ENCODE measurements at regions not wholly inside any gene's neighbourhood (a gene's known extent, or its start where the extent isn't known, plus 50 kb on each side); places are given as distances from the start of the nearest gene placed in this dataset.
"Not testable (repeated sequence)": the region's sequence is repeated elsewhere in the genome, so short reads cannot be mapped to it uniquely, and the experiment has no call there.

DNA sequence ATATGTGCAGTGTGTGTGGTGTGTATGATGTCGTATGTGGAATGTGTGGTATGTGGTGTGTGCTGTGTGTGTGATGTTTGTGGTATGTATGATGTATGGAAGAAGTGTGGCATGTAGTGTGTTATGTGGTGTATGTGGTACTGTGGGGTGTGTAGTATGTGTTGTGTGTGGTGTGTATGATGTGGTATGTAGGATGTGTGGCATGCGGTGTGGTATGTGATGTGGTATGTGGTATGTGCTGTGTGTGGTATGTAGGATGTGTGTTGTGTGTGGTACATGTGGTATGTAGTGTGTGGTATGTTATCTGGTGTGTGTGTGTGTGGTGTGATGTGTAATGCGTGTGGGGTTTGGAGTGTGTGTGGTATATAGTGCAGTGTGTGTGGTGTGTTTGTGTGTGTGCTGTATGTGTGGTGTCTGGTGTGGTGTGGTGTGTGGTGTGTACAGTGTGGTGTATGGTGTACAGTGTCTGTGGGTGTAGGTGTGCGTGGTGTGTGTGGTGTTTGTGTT is 129.6 kb downstream of the ATP6V0E2 start:
- WGBS: 57% methylated on average over 4 of the region's 4 CpGs
- no peak for DNase-seq (ENCODE audit: low spot score)
- H3K27ac ChIP-seq (ENCODE audit: low read depth in 1 of 2, low read length in 2 of 2): no peak overlapping the region
- TF ChIP-seq RAD21 (IDR thresholded peaks at IDR 0.05) (no peak), NR2F2 (IDR thresholded peaks at IDR 0.05) (no peak), YY1 (IDR thresholded peaks at IDR 0.05) (no peak), FOXA1 (IDR thresholded peaks at IDR 0.05) (no peak), SP1 (IDR thresholded peaks at IDR 0.05) (no peak), HNF4G (IDR thresholded peaks at IDR 0.05) (no peak), FOXA2 (IDR thresholded peaks at IDR 0.05) (no peak), RXRA (IDR thresholded peaks at IDR 0.05) (no peak), GABPA (IDR thresholded peaks at IDR 0.05 in 1 of 2, conservative IDR thresholded peaks at IDR 0.05 in 1 of 2) (no peak), HNF4A (conservative IDR thresholded peaks at IDR 0.05) (no peak), TAF1 (conservative IDR thresholded peaks at IDR 0.05) (no peak), EGR1 (IDR thresholded peaks at IDR 0.05; ENCODE audit: low read depth in 2 of 2) (no peak)
- TF ChIP-seq, protein P1, sequence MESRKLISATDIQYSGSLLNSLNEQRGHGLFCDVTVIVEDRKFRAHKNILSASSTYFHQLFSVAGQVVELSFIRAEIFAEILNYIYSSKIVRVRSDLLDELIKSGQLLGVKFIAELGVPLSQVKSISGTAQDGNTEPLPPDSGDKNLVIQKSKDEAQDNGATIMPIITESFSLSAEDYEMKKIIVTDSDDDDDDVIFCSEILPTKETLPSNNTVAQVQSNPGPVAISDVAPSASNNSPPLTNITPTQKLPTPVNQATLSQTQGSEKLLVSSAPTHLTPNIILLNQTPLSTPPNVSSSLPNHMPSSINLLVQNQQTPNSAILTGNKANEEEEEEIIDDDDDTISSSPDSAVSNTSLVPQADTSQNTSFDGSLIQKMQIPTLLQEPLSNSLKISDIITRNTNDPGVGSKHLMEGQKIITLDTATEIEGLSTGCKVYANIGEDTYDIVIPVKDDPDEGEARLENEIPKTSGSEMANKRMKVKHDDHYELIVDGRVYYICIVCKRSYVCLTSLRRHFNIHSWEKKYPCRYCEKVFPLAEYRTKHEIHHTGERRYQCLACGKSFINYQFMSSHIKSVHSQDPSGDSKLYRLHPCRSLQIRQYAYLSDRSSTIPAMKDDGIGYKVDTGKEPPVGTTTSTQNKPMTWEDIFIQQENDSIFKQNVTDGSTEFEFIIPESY (IDR thresholded peaks at IDR 0.05): no peak
- TF ChIP-seq, protein P2, sequence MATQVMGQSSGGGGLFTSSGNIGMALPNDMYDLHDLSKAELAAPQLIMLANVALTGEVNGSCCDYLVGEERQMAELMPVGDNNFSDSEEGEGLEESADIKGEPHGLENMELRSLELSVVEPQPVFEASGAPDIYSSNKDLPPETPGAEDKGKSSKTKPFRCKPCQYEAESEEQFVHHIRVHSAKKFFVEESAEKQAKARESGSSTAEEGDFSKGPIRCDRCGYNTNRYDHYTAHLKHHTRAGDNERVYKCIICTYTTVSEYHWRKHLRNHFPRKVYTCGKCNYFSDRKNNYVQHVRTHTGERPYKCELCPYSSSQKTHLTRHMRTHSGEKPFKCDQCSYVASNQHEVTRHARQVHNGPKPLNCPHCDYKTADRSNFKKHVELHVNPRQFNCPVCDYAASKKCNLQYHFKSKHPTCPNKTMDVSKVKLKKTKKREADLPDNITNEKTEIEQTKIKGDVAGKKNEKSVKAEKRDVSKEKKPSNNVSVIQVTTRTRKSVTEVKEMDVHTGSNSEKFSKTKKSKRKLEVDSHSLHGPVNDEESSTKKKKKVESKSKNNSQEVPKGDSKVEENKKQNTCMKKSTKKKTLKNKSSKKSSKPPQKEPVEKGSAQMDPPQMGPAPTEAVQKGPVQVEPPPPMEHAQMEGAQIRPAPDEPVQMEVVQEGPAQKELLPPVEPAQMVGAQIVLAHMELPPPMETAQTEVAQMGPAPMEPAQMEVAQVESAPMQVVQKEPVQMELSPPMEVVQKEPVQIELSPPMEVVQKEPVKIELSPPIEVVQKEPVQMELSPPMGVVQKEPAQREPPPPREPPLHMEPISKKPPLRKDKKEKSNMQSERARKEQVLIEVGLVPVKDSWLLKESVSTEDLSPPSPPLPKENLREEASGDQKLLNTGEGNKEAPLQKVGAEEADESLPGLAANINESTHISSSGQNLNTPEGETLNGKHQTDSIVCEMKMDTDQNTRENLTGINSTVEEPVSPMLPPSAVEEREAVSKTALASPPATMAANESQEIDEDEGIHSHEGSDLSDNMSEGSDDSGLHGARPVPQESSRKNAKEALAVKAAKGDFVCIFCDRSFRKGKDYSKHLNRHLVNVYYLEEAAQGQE (IDR thresholded peaks at IDR 0.05): no peak
- TF ChIP-seq, protein P3, sequence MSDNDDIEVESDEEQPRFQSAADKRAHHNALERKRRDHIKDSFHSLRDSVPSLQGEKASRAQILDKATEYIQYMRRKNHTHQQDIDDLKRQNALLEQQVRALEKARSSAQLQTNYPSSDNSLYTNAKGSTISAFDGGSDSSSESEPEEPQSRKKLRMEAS (IDR thresholded peaks at IDR 0.05): no peak
- TF ChIP-seq, protein P4, sequence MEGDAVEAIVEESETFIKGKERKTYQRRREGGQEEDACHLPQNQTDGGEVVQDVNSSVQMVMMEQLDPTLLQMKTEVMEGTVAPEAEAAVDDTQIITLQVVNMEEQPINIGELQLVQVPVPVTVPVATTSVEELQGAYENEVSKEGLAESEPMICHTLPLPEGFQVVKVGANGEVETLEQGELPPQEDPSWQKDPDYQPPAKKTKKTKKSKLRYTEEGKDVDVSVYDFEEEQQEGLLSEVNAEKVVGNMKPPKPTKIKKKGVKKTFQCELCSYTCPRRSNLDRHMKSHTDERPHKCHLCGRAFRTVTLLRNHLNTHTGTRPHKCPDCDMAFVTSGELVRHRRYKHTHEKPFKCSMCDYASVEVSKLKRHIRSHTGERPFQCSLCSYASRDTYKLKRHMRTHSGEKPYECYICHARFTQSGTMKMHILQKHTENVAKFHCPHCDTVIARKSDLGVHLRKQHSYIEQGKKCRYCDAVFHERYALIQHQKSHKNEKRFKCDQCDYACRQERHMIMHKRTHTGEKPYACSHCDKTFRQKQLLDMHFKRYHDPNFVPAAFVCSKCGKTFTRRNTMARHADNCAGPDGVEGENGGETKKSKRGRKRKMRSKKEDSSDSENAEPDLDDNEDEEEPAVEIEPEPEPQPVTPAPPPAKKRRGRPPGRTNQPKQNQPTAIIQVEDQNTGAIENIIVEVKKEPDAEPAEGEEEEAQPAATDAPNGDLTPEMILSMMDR (IDR thresholded peaks at IDR 0.05; ENCODE audit: low read depth, low read length, missing input control): no peak
- H3K36me3 ChIP-seq (ENCODE audit: control insufficient read depth in 4 of 4, insufficient read depth in 3 of 4, low read depth in 1 of 4, low read length in 3 of 4): no peaks in the 10 kb centered on the region
- H3K27me3 ChIP-seq (ENCODE audit: control insufficient read depth in 4 of 4, insufficient read depth in 4 of 4, low read length in 3 of 4): no peaks in the 10 kb centered on the region
- H3K9me3 ChIP-seq (ENCODE audit: control insufficient read depth in 4 of 4, low read length in 3 of 4): no peaks in the 10 kb centered on the region
- no peaks in the 10 kb centered on the region for H3K4me1 ChIP-seq (ENCODE audit: control insufficient read depth in 4 of 4, insufficient read depth in 4 of 4, low read length in 3 of 4)
- H3K4me3 ChIP-seq (ENCODE audit: low read depth in 1 of 3, low read length in 3 of 3): no peak overlapping the region
- H3K9ac ChIP-seq (ENCODE audit: low read depth in 1 of 2, low read length in 2 of 2): no peak overlapping the region

DNA sequence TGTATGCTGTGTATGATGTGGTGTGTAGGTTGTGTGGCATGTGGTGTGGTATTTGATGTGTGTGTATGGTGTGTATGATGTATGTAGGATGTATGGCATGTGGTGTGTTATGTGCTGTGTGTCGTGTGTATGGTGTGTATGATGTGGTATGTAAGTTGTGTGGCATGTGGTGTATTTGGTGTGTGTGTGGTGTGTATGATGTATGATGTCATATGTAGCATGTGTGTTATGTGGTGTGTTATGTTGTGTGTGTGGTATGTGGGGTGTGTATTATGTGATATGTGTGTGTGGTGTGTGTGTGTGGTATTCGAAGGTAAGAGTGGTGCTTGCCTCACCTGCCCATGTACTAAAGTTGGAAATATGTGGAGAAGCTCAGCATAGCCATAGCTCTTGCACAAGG is 130.2 kb downstream of the ATP6V0E2 start:
- H3K4me1 ChIP-seq (ENCODE audit: control insufficient read depth in 4 of 4, insufficient read depth in 4 of 4, low read length in 3 of 4); H3K9ac ChIP-seq (ENCODE audit: low read depth in 1 of 2, low read length in 2 of 2); H3K4me3 ChIP-seq (ENCODE audit: low read depth in 1 of 3, low read length in 3 of 3); DNase-seq (ENCODE audit: low spot score); H3K9me3 ChIP-seq (ENCODE audit: control insufficient read depth in 4 of 4, low read length in 3 of 4); H3K27me3 ChIP-seq (ENCODE audit: control insufficient read depth in 4 of 4, insufficient read depth in 4 of 4, low read length in 3 of 4); H3K27ac ChIP-seq (ENCODE audit: low read depth in 1 of 2, low read length in 2 of 2); H3K36me3 ChIP-seq (ENCODE audit: control insufficient read depth in 4 of 4, insufficient read depth in 3 of 4, low read depth in 1 of 4, low read length in 3 of 4): not testable (repeated sequence)
- 96% methylated on average over 2 of the region's 2 CpGs for WGBS

DNA sequence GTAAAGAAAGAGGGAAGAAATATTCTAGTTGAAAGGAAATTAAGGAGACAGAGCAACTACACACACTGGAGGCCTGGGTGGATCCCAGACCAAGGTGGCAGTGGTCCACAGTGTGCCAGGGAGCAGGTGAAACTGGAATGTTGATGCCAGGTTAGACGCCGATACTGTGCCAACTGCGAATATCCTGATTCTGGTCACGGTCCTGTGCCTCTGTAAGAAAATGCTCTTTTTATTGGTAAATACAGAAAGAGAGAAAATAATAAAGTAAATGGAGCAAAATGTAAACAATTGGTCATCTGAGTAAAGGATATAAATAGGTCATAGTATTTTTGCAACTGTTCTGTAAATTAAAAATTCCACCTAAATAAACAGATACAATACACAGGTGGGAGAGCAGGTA is 131.1 kb downstream of the ATP6V0E2 start:
- WGBS: 97% methylated on average over 4 of the region's 4 CpGs
- H3K36me3 ChIP-seq (ENCODE audit: control insufficient read depth in 4 of 4, insufficient read depth in 3 of 4, low read depth in 1 of 4, low read length in 3 of 4); H3K27ac ChIP-seq (ENCODE audit: low read depth in 1 of 2, low read length in 2 of 2); H3K9ac ChIP-seq (ENCODE audit: low read depth in 1 of 2, low read length in 2 of 2); DNase-seq (ENCODE audit: low spot score); H3K27me3 ChIP-seq (ENCODE audit: control insufficient read depth in 4 of 4, insufficient read depth in 4 of 4, low read length in 3 of 4); H3K9me3 ChIP-seq (ENCODE audit: control insufficient read depth in 4 of 4, low read length in 3 of 4); H3K4me1 ChIP-seq (ENCODE audit: control insufficient read depth in 4 of 4, insufficient read depth in 4 of 4, low read length in 3 of 4); H3K4me3 ChIP-seq (ENCODE audit: low read depth in 1 of 3, low read length in 3 of 3): not testable (repeated sequence)

DNA sequence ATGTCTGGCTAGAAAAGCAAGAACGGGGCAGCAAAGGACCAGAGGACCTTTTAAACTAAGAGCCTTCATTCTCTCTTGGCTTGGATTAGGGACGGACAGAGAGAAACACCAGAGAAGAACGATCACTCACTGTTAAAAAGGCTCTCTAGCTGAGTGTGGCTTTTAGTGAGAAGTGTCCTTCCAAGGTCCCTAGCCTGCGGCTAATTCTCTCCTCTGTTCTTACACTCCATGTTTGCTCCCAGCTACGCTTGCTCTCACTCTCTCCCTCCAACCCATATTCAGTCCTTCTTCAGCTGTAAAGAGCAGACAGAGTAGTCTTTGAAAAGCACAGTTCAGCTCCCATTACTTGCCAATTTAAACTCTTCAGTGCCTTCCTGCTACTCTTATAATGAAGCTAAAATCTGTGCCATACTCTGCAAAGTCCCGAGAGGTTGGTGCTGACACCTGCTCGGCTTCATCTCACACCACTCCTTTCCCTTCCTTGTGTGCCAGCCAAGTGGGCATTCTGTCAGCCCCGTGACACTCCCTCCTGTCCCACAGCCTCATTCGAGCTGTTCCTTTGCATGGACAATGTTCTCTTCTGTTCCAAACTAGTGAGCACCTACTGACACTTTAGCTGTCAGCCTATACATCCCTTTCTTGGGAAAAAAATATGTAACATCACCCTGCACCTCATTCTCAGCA is 136.0 kb downstream of the ATP6V0E2 start:
- WGBS: 89% methylated on average over 9 of the region's 9 CpGs
- H3K9me3 ChIP-seq (ENCODE audit: control insufficient read depth in 4 of 4, low read length in 3 of 4); H3K27me3 ChIP-seq (ENCODE audit: control insufficient read depth in 4 of 4, insufficient read depth in 4 of 4, low read length in 3 of 4); H3K9ac ChIP-seq (ENCODE audit: low read depth in 1 of 2, low read length in 2 of 2); H3K4me3 ChIP-seq (ENCODE audit: low read depth in 1 of 3, low read length in 3 of 3); H3K36me3 ChIP-seq (ENCODE audit: control insufficient read depth in 4 of 4, insufficient read depth in 3 of 4, low read depth in 1 of 4, low read length in 3 of 4); H3K27ac ChIP-seq (ENCODE audit: low read depth in 1 of 2, low read length in 2 of 2); H3K4me1 ChIP-seq (ENCODE audit: control insufficient read depth in 4 of 4, insufficient read depth in 4 of 4, low read length in 3 of 4); DNase-seq (ENCODE audit: low spot score): not testable (repeated sequence)

Measured in liver (tissue), 8 donors.